GM23248 (cell line): ENCODE measurements at regions not wholly inside any gene's neighbourhood (a gene's known extent, or its start where the extent isn't known, plus 50 kb on each side); places are given as distances from the start of the nearest gene placed in this dataset.

Source experiments
- EZH2 ChIP-seq: fragments of 200-600 bp; sonication (generic); IDR thresholded peaks from 2 replicates; pipeline ENCODE4 v1.6.1; 2018; ENCODE audit warnings: antibody characterized with exemption, mild to moderate bottlenecking; ENCODE audit not compliant: insufficient read depth, poor library complexity, severe bottlenecking
- EZH2phosphoT487 ChIP-seq: fragments of 200-600 bp; sonication (generic); IDR thresholded peaks from 2 replicates; pipeline ENCODE4 v1.6.1; 2018; ENCODE audit warnings: antibody characterized with exemption, moderate library complexity, mild to moderate bottlenecking, low read depth; ENCODE audit not compliant: insufficient read depth

DNA sequence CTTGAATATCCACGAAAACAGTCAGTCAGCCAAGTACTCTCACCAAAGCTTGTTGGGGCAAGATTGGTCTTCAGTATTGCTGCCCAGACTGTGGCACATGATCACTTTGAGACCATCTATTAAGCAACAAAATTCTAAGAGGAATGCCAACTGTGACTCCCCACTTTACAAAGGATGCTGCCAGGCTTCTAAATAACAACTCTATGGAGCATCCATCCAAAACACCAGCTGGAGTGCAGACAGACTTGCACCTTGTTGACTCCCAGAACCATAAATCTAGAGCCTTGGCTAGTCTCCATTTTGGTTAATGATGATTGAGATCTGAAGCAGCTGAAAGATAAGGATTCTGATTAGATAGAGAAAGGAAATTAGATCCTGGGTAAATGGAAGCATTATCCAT lies 132.8 kb downstream of the DIO2 start:
- no peak for TF ChIP-seq EZH2
- no peak for TF ChIP-seq EZH2phosphoT487
